ENCODE measurements at regions not wholly inside any gene's neighbourhood (a gene's known extent, or its start where the extent isn't known, plus 50 kb on each side); places are given as distances from the start of the nearest gene placed in this dataset.

DNA sequence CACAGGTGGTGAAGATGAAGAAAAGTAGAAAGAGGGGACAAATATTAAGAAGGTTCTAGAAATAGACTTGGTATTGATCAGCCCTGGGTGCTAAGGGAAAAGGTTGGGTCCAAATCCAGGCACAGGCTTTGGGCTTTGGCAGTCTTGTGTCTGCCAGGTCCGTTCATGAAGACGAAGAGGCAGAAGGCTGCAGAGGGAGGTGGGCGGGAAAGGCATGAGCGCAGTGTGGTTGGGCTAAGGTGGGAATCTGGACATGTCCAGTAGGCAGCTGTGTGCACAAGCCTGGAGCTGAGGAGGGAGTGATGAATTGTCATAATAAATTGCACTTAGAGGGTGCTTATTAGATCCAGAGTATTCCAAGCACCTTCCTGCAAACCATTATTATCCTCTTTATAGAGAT is 105.7 kb upstream of the TEX51 start:
- TF ChIP-seq POLR2A (IDR thresholded peaks at IDR 0.05) (no peak), CTCF (IDR thresholded peaks at IDR 0.05) (no peak)
